ENCODE measurements at regions not wholly inside any gene's neighbourhood (a gene's known extent, or its start where the extent isn't known, plus 50 kb on each side); places are given as distances from the start of the nearest gene placed in this dataset.

- no peak for DNase-seq (ENCODE audit: low read depth in 4 of 4, low spot score in 1 of 4)
Measured at GRCh38 chr5:5615569-5615968, 193.1 kb downstream of the ICE1 start.

- no peak for DNase-seq (ENCODE audit: low read depth in 4 of 4, low spot score in 1 of 4)
Measured at GRCh38 chr5:5613261-5613990, 190.9 kb downstream of the ICE1 start.

GRCh38 chr5:5612096-5612495 lies 189.6 kb downstream of the ICE1 start:
- no peak for DNase-seq (ENCODE audit: low read depth in 4 of 4, low spot score in 1 of 4)

DNA sequence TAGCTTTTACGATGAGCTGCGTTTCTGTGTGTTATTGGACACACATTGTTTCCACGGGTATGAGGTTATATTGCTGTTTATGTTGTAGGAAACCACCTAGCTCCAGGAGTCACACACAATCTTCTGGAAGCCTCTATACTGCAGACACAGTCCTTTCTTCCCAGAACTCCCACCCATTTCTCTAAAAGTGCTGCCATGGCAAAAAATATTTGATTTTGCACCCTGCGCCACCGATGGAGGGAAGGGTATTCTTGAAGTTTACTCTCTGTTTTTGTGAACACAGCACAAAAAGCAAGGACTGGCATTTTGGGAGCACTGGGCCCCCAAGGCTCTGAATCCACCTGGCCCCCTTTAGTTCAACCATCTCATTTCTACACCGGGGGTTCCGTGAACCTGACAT lies 187.5 kb downstream of the ICE1 start:
- no peak for DNase-seq (ENCODE audit: low read depth in 4 of 4, low spot score in 1 of 4)

- no peak for DNase-seq (ENCODE audit: low read depth in 4 of 4, low spot score in 1 of 4)
Measured at GRCh38 chr5:5605170-5605764, 182.8 kb downstream of the ICE1 start.

DNA sequence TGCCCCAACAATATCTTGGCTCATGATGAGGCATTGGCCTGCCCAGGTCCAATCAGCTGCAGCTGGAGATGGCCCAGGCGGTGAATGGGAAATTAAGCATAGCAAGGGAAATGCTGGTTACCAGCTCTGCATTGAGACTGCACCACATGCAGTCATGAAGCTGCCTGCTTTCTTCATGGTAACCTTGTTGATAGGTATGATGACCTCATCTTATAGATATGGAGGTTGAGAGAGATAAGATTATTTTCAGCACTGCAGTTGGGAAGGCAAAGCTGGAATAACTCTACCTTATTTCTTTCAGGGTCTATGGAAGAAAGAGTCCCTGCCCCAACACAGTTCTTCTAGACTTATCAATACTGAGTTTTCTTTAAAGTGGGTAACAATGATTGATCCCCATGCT lies 180.1 kb downstream of the ICE1 start:
- DNase-seq (ENCODE audit: low read depth in 4 of 4, low spot score in 1 of 4): no peak

DNA sequence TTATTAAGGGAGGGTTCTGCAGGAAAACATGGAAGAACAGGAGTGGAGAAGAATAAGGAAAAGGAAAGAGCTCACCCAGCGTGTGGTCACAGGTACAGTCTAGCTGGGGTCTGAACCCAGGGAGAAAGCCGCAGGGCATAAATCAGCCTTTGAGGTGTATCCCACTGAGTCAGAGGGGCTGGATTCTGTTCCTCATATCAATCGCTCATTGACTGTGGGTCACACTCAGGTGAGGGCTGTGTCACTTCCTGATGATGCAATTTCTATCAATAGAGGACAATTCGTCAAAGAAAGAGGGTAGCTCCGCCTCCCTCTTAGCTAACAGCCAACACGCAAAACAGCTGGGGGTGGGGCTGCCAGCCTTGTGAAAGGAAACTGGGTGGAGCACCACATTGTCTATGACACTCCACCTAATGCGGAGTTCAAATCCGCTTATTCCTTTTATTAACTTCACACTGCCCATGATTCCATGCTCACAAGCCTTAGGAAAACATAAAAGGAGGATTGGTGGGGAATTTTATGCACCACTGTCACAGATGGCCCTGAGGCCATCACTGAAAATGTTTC lies 176.2 kb downstream of the ICE1 start:
- no peak for DNase-seq (ENCODE audit: low read depth in 4 of 4, low spot score in 1 of 4)

- no peak for DNase-seq (ENCODE audit: low read depth in 4 of 4, low spot score in 1 of 4)
Measured at GRCh38 chr5:5593391-5593790, 170.9 kb downstream of the ICE1 start.

DNA sequence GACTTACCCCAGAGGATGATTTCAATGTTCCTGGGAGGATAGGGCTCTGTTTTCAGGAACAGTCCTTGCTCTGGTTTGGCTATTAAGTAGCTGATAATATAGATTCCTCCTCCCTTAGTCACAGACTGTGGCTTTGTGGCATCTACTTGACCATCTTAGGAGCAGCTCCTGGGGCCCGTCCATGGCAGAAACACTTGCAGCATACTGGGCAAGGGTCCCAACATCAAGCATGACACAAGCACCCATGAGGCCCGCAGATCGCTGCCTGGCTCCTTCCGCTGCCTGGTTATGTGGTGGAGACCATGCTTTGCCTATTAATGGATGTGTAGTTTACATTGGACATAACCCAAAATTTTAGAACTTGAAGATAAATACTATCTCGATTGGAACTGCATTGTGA lies 170.1 kb downstream of the ICE1 start:
- DNase-seq (ENCODE audit: low read depth in 4 of 4, low spot score in 1 of 4): no peak

- DNase-seq (ENCODE audit: low read depth in 4 of 4, low spot score in 1 of 4): no peak
Measured at GRCh38 chr5:5591567-5591966, 169.1 kb downstream of the ICE1 start.

GRCh38 chr5:5589857-5590256 lies 167.4 kb downstream of the ICE1 start:
- no peak for DNase-seq (ENCODE audit: low read depth in 4 of 4, low spot score in 1 of 4)

- no peak for DNase-seq (ENCODE audit: low read depth in 4 of 4, low spot score in 1 of 4)
Measured at GRCh38 chr5:5588887-5589826, 166.7 kb downstream of the ICE1 start.

DNA sequence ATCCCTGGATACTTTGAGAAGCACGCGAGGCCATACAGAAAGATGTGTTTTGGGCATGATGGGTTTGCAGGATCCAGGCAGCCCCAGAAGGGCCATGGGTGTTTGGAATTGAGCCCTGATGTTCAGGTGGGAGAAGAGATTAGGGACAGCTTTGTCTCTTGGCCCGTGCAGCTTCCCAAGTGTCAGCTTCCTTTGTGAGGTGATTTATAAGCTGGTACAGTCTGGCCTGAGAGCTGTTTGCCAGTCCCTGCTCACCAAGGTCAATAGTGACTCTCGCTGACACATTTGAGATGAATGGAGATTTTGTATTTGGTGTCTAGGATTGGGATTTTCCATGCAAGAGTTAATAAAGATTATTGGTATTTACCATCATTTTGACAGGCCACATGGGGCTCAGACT lies 165.9 kb downstream of the ICE1 start:
- DNase-seq (ENCODE audit: low read depth in 4 of 4, low spot score in 1 of 4): no peak

GRCh38 chr5:5587474-5587873 lies 165.0 kb downstream of the ICE1 start:
- no peak for DNase-seq (ENCODE audit: low read depth in 4 of 4, low spot score in 1 of 4)

GRCh38 chr5:5586721-5587120 lies 164.2 kb downstream of the ICE1 start:
- no peak for DNase-seq (ENCODE audit: low read depth in 4 of 4, low spot score in 1 of 4)

- DNase-seq (ENCODE audit: low read depth in 4 of 4, low spot score in 1 of 4): no peak
Measured at GRCh38 chr5:5585751-5586341, 163.4 kb downstream of the ICE1 start.

DNA sequence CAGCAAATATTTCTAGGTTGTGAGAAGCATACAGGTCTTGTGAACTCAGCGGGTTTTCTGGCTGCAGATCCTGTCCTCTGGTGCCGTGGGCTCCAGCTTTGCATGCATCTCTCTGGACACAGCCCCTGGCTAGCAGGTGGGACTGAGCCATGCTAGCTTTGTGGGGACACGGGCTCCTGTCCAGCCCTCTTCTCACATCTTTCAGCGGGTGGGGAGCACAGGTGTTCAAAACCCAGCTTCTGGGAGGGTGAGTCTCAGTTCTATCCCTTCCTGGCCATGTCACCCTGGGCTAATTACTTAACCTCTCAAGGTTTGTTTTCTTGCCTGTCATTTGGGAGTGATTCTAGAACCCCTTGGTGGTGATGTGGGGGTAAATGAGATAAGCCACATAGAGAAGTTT lies 162.3 kb downstream of the ICE1 start:
- DNase-seq (ENCODE audit: low read depth in 4 of 4, low spot score in 1 of 4): no peak

- no peak for DNase-seq (ENCODE audit: low read depth in 4 of 4, low spot score in 1 of 4)
Measured at GRCh38 chr5:5584236-5584745, 161.8 kb downstream of the ICE1 start.

DNA sequence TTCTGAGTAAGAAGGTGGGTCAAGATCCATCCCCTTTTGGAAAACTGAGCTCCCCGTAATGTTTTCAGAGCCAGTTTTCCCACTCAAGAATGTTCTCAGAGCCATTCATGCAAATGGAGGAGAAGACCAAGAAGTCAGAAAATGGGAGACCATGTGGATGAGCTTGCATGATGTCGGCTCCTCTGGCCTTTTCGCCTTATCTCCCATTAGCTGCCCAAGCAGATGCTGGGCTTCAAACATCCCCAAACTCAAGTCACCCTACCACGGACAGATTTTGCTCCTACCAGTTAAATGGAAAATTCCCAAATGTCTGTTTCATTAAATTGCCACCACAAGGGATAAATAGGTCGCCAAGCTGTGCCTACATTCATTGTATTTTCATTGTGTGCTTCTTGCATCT lies 161.4 kb downstream of the ICE1 start:
- no peak for DNase-seq (ENCODE audit: low read depth in 4 of 4, low spot score in 1 of 4)

DNA sequence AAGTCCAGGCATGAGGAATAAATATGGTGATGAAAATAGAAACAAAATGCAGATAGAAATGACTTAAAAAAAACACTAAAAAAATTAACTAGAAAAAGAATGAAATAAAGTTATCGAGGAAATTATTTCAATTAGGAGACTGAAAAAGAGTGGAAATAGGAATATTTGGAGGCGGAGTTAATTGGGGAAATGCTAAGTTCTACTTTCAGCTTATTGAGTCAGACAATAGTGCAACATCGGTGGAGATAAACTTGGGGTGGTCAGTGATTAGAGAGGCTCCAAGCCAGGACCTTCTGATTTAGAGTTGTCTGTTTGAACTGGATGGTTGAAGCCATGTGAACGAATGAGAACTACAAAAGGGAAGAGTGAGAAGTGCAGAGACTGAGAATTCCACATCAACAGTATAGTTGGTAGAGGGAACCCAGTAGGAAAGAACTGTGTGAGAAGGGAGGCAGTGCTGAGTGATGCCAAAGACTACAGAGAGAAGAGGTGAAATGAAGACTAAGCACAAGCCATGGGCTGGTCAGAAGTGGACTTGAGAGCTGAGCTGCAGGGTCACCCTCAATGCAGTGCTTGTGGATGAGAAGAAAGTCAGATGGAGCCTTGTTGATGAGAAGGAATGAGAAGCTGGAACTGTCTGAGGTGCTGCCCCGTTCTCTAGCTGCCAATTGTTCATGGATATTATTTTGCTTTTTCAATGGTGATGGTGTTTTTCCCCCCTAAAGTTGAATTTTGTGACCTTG lies 160.7 kb downstream of the ICE1 start:
- no peak for DNase-seq (ENCODE audit: low read depth in 4 of 4, low spot score in 1 of 4)
